ENCODE measurements at regions not wholly inside any gene's neighbourhood (a gene's known extent, or its start where the extent isn't known, plus 50 kb on each side); places are given as distances from the start of the nearest gene placed in this dataset.
"Not testable (repeated sequence)": the region's sequence is repeated elsewhere in the genome, so short reads cannot be mapped to it uniquely, and the experiment has no call there.

DNA sequence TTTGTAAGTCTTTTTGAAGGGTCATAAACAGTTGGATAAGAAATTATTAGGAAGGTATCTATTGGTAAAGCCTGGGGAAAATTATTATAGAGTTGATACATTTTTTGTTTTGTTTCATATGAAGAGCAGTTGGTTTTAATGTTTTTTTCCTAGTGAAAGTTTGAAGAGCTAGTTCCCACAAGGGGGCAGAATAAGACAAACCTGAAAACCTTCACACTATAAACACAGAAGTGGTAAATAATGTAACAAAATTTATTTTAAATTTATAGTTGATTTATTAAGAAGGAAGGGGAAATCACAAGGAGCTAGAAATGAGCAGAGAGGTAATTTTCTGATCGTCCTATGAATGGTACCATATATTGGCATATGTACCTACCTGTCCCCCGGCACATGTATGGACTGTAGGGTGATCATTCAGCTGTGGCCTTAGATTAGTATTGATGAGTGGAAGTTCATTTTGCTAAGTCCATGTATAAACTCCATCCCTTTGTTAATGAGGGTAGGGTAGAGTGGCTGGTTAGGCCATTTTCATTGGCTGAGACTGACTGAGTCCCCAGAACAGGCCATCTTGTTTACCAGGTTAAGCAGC lies 116.3 kb downstream of the TANC2 start:
- DNase-seq = peak; percentile 54

DNA sequence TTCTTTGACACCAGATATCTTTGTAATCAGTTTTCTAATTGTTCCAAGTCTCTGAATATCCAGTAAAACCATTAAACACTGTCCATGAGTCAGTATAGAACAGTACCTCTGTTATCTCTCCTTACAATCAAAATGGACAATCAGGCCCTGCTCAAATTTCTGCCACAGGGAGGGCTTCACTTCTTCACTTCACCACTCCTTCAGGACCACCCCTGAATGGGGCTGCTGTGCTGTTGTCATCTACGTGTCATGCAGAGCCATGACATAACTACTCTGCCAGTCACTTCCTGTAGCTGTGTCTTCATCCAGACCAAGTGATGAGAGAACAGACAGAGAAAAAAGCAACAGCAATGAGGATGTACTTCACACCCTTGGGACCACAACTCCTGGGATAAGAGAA lies 116.9 kb downstream of the TANC2 start:
- peak; percentile 22 for DNase-seq

DNA sequence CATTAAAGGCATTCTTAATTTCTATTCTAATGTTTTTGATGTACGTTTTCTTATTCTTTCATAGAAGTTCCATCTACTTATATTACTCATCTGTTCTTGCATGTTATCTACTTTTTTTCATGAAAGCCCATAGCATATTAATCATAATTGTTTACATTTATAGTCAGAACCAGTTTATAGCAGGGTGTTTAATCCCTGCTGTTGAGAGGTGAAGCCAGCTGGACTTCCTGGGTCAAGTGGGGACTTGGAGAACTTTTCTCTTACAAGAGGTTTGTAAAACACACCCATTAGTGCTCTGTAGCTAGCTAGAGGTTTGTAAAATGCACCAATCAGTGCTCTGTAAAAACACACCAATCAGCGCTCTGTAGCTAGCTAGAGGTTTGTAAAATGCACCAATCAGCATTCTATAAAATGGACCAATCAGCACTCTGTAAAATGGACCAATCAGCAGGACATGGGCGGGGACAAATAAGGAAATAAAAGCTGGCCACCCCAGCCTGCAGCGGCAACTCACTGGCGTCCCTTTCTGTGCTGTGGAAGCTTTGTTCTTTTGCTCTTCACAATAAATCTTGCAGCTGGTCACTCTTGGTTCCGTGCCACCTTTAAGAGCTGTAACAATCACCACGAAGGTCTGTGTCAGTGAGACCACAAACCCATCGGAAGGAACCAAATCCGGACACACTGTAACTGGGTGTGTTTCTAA lies 120.6 kb downstream of the TANC2 start:
- no peak for DNase-seq

DNA sequence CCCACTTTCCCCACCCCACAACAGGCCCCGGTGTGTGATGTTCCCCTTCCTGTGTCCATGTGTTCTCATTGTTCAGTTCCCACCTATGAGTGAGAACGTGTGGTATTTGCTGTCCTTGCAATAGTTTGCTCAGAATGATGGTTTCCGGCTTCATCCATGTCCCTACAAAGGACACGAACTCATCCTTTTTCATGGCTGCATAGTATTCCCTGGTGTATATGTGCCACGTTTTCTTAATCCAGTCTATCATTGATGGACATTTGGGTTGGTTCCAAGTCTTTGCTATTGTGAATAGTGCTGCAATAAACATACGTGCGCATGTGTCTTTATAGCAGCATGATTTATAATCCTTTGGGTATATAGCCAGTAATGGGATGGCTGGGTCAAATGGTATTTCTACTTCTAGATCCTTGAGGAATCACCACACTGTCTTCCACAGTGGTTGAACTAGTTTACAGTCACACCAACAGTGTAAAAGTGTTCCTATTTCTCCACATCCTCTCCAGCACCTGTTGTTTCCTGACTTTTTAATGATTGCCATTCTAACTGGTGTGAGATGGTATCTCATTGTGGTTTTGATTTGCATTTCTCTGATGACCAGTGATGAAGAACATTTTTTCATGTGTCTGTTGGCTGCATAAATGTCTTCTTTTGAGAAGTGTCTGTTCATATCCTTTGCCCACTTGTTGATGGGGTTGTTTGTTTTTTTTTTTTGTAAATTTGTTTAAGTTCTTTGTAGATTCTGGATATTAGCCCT lies 124.5 kb downstream of the TANC2 start:
- DNase-seq = not testable (repeated sequence)

DNA sequence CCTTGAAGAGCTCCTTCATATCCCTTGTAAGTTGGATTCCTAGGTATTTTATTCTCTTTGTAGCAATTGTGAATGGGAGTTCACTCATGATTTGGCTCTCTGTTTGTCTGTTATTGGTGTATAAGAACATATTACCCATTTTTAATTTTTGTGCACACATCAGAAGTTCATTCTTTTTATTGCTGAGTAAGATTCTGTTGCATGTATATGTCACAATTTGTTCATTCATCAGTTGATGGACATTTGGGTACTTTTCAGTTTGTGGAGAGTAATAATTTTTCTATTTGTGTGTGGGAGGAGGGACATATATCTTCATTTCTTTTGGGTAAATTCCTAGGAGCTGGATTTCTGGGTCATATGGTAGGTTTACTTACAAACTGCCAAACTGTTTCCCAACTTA lies 125.9 kb downstream of the TANC2 start:
- not testable (repeated sequence) for DNase-seq

DNA sequence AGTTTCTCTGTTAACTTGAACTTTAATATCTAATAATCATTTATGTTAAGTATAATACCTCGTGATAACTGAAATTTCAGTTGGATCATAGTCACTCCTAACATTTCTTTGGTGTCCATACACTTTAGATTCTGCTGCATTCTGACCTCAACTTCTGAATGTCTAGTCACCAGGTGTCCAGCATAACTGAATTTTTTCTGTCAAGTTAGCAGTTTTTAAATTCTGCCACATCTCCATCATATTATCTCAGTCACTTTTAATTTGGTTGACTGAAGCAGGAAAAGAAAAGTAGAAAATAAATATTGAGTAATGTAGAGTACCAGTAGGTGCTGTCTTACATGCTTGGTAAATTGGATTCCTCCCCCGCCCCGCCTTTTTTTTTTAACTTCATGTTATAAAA lies 128.6 kb downstream of the TANC2 start:
- DNase-seq = no peak

DNA sequence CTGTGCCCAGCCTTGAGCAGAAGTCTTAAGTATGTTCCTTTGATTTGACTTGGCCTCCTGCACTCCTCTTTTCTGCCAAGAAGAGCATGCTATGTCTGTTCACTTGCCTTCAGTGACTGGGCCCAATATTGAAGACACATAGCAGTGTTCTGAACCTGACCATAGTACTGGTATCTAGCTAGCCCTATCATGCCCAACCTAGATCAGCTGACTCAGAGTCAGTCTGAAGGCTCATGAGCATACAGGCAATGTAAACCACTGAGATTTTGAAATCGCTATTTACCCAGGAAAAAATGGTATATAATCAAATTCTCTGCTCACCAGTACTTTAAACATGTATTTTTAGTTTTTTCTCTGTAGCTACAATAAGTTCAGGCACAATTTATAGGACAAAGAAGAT lies 129.4 kb downstream of the TANC2 start:
- DNase-seq = no peak

DNA sequence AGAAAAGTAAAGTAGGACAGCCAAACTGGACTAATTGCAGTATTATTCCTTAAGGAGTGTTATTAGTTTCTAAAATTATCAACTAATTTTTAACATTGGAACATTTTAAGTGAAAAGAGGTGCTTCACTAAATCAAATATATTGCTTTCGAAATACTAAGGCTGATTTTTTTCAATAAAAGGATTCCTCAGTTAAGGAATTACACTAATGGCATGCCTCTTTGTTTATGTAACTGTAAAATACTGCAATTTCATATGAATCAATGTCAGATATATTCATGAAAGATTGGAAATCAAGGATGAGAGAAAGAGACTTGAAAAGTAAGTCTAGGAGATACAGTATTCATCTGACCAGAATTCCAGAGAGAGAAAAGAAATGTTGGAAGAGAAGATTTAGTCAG lies 129.8 kb downstream of the TANC2 start:
- no peak for DNase-seq

DNA sequence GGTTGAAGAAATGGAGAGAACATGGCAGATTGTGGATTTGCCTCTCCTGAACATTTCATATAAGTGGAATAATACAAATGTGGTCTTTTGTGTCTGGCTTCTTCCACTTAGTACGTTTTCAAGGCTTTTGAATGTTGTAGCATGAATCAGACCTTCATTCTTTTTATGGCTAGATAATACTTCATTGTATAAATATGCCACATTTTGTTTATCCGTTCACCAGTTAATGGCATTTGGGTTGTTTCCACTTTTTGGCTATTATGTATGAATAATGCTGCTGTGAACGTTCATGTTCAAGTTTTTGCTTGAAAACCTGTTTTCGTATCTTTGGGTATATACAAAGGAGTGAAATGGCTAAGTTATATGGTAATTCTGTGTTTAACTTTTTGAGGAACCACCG lies 130.4 kb downstream of the TANC2 start:
- DNase-seq = peak; percentile 13

DNA sequence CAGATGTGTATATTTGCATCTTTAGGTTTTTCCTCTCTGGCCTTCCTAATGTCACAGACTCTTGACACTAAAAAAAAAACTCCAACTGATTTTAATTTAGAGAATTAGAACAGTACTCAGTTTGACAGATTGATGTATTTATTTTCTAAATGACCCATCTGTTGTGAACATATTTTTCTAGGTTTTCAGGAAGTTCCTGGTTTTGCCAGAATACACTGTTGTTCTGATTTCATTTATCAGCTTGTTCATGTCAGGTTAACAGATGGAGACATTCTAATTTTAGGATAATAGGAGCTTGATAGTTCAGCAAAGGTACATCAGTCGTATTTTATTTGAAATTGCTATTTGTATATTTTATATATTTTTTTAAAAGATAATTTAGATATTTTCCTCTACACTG lies 133.4 kb downstream of the TANC2 start:
- no peak for DNase-seq

DNA sequence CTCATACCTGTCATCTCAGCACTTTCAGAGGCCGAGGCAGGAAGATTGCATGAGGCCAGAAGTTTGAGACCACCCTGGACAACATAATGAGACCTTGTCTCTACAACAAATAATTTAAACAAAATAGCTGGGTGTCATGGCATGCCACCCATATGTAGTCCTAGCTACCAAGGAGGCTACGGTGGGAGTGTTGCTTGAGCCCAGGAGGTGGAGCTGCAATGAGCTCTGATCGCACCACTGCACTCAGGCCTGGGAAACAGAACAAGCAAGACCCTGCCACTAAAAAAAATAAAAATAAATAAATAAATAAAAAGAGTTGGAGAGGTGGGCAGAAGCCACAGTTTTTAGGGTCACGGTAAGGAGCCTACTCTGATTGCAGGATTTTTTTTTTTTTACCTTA lies 136.0 kb downstream of the TANC2 start:
- no peak for DNase-seq

DNA sequence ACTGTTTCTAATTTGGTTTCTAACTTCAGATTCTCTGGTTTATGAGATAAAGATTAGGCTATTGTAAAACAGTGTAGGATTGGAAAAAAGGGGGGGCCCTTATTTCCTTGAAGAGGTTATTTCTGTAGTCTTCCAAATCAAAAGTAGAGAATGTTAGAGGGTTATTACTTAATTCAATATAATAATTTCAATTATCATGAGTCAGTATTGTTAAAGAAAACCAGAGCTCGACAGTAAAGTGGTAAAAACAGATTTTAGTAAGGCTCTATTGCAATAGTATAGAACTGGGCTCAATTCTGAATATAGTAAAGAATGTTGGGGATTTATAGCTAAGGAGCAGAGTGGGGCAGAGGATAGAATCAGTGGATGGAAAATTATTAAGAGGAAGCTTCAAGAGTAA lies 140.0 kb downstream of the TANC2 start:
- no peak for DNase-seq

DNA sequence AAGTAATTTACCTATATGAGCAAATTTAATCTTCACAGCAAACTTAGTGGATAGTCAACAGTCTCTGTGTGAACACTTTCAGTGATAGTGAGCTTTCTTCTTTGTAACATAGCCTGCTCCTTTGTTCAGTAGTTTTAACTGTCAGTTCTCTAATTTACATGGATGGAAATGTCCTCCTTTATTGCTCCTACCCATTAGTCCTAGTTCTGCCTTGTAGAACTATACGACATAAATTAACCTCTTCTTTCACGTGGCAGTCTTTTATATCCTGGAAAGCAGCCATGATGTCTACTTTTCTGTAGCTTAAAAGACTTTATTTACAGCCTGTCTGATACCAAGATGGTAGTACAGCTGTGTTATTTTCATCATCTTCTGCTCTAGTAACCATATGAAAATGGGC lies 143.6 kb downstream of the TANC2 start:
- no peak for DNase-seq

DNA sequence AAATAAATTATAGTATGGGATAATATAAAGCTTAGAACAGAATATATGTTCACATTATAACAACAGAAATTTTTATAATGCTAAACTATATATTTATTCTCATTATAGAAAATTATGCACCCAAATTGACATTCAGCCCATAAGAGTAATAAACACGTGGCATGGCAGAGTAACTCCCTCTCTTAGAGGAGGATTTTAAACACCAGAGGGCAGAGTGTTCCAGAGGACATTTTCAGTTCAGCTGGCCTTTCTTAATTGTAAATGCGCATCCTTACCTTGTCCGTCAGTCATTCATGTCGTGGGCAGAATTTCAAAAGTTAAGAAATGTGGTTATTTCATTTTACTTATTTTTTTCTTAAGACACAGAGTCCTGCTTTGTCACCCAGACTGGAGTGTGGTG lies 147.1 kb downstream of the TANC2 start:
- DNase-seq = no peak

DNA sequence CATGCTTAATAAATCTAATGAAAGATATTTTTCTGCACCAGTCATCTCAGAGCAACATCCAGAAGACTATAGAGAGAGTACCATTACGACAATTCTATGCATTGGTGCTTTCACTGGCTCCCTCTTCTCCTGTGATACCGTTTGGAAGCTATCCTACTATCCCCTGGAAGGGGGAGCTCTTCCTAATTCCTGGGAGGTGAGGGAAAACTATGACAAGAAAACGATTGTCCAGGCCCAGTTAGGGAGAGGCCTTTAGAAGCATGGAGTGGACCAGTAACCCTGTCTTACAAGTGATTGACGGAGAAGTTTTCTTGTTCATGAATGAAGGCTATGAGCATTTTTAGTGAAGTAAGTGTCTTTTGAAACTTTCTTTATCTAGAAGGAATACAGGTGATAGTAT lies 150.2 kb downstream of the TANC2 start:
- no peak for DNase-seq

DNA sequence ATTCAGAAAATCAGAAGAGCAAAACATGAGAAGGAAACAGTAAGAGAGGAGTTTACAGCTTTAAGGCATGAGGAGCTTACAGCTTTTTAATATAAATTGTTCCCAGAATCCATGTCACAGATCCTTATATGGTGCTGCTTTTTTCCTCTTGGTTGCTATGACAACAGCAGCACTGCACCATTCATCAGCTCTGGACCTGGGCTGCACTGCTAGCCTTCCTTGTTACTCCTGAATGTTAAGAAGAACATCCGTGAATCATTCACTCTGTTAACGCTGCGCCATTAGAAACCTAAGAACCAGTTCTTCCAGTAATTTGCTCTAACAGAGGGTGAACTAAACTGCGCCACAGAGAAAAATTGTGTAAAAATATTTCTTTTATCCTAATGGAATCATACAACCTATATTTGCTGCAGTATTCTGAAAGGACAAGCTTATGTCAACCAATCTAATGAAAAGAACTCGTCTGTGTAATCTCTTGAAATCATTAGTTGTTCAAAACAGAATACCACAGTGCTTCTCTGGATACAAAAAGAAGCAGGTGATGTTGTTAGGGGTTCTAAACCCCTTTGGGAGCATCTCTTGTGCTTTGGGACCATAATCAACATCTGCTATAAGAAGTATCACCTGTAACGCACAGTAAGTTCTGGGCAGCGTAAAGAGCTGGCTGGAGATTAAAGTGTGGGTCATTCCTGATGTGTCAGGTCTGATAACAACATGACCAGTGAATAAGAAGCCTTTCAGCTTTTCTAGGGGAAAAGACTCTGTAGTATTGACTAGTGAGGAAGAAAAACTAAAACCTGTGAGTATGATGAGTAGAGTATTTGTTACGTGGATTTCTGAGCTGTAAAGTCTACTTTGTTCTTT lies 151.2 kb downstream of the TANC2 start:
- peak; percentile 47 for DNase-seq

DNA sequence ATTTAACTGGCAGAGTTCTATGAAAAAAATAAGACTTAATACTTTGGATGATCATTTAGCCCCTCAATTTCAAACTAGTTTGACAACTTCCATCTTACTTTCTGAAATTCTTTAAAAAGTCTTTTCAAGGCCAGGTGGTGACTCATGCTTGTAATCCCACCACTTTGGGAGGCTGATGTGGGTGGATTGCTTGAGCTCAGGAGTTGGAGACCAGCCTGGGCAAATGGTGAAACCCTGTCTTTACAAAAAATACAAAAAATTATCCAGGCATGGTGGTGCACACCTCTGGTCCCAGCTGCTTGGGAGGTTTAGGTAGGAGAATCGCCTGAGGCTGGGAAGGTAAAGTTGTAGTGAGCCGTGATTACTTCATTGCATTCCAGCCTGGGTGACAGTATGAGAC lies 154.4 kb downstream of the TANC2 start:
- DNase-seq = no peak

DNA sequence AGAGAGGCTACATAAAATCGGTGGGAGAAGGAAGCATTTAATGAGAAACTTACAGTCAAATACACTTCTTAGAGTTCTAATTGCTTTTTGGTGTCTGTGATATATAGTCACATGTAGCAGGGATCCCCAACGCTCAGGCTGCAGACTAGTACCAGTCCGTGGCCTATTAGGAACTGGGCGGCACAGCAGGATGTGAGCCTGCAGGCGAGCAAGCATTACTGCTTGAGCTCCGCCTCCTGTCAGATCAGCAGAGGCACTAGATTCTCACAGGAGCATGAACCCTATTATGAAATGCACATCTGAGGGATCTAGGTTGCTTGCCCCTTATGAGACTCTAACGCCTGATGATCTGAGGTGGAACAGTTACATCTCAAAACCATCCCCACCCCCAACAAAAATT lies 158.5 kb downstream of the TANC2 start:
- DNase-seq = no peak

DNA sequence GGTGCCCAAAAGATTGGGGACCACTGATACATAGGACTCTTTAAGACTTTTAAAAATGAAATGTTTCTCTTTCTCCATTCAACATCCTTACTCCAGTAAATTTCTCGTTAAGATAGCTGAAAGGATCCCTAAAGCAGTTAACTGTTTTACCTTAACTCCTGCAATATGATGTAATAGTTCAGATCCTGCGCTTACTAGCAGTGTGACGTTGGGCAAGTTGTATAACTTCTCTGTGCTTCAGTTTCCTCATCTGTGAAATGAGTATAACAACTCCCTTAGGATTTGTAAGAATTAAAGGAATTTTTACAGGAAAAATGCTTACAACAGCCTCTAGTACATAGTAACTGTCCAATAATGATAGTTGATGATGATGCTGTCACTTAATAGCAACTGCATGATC lies 158.9 kb downstream of the TANC2 start:
- no peak for DNase-seq

DNA sequence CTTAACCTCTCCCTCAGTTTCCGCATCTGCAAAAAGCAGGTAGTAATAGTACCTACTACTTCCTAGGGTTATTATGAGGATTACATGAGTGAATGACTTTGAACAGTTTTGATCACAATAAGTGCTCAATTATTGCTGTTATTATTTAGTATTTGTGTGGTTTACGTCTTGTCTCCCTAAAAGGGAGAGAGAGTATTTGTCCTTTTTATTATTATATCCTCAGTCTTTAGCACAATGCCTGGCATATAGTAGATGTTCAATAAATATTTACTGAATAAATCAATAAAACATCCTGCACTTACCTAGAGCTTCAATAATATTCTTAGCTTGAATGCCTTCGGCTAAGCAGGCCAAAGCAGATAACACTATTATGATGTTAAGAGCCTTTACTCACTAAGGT lies 160.0 kb downstream of the TANC2 start:
- no peak for DNase-seq

DNA sequence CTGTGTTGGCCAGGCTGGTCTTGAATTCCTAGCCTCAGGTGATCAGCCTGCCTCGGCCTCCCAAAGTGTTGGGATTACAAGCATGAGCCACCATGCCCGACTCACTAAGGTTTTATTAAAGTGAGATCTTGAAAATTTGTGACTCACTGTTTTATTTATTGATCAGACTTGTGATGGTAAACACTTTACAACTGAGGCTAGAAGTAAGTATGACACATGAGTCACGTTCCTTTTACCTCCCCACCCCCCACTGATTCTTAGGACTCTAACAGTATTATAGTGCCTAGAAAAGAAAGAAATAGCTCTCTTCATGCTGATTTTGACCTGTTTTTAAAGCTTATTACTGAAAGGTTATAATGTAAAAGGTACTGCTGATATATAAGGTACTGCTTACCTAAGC lies 160.6 kb downstream of the TANC2 start:
- DNase-seq = no peak

DNA sequence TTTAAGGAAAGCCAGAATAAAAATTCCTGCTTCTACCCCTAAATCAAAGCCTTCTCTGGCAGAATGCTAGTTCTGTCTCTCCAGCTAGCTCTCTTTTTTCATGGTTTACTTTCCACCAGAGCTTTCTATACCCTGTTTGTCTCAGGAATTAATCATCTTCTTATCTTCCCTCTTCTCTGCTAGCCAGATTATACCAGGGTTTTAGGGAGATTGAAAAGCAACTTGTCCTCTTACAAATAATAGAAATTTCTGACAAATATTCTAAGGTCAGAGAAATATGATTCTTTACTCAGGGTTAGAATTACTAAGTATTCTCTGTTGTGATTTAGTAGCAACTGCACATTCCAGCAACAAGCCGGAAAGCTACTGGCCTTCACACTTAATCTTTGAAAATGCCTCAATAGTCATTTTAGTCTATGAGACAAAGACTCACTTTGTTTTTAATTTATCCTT lies 166.4 kb downstream of the TANC2 start:
- DNase-seq = no peak

DNA sequence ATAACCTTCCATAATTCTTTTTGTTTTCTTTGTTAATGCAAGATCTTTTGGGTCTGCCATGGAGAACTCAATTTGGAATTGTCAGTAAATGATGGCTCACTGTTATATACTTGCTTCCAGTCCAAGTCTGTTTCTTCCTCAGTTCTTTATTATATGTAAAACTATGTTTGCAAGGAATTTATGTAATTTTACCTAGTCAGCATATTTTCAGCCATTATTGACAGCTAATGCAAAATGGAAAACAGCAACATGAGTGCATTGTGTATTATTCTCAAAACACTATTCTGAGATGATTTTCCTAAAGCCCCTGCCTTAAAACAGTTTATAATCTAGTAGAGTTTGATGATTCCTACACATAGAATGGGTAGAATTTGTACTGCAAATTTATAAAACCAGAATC lies 167.5 kb downstream of the TANC2 start:
- no peak for DNase-seq
